ENCODE measurements at regions not wholly inside any gene's neighbourhood (a gene's known extent, or its start where the extent isn't known, plus 50 kb on each side); places are given as distances from the start of the nearest gene placed in this dataset.

- intact Hi-C loops (cut with DNase I): no loop called here
- ATAC-seq (no peak), DNase-seq (ENCODE audit: missing footprints) (no peak)
Measured at GRCh38 chr13:107574517-107575210, 640.7 kb downstream of the LIG4 start.

- intact Hi-C loops (cut with DNase I): no loop called here
- DNase-seq (ENCODE audit: missing footprints) (no peak), ATAC-seq (no peak)
Measured at GRCh38 chr13:107573184-107573583, 642.2 kb downstream of the LIG4 start.

- intact Hi-C loops (cut with DNase I): no loop called here
- DNase-seq (ENCODE audit: missing footprints) (no peak), ATAC-seq (no peak)
Measured at GRCh38 chr13:107572156-107572555, 643.2 kb downstream of the LIG4 start.

- intact Hi-C loops (cut with DNase I): no loop called here
- DNase-seq (ENCODE audit: missing footprints): no peak
- no peak for ATAC-seq
Measured at GRCh38 chr13:107568181-107568580, 647.2 kb downstream of the LIG4 start.

- no peak for DNase-seq (ENCODE audit: missing footprints)
- no peak for ATAC-seq
- intact Hi-C loops (cut with DNase I): no loop called here
Measured at GRCh38 chr13:107563099-107563925, 652.0 kb downstream of the LIG4 start.

GRCh38 chr13:107562203-107562602 is 653.1 kb downstream of the LIG4 start:
- intact Hi-C loops (cut with DNase I): no loop called here
- ATAC-seq: no peak

GRCh38 chr13:107554460-107554859 is 660.9 kb downstream of the LIG4 start:
- intact Hi-C loops (cut with DNase I): no loop called here
- no peak for ATAC-seq
- no peak for DNase-seq (ENCODE audit: missing footprints)

More at GRCh38 chr13:107562203-107562602, 653.1 kb downstream of the LIG4 start:
- no peak for DNase-seq (ENCODE audit: missing footprints)

- intact Hi-C loops (cut with DNase I): no loop called here
- no peak for ATAC-seq
- DNase-seq (ENCODE audit: missing footprints): no peak
Measured at GRCh38 chr13:107553838-107554237, 661.5 kb downstream of the LIG4 start.

GRCh38 chr13:107551521-107551920 is 663.8 kb downstream of the LIG4 start:
- no peak for DNase-seq (ENCODE audit: missing footprints)
- intact Hi-C loops (cut with DNase I): no loop called here
- no peak for ATAC-seq

GRCh38 chr13:107548338-107548737 is 667.0 kb downstream of the LIG4 start:
- ATAC-seq: no peak
- DNase-seq (ENCODE audit: missing footprints): no peak
- intact Hi-C loops (cut with DNase I): no loop called here

GRCh38 chr13:107545946-107546502 is 669.3 kb downstream of the LIG4 start:
- DNase-seq (ENCODE audit: missing footprints) (no peak), ATAC-seq (no peak)
- intact Hi-C loops (cut with DNase I): no loop called here

- ATAC-seq: no peak
- intact Hi-C loops (cut with DNase I): no loop called here
- no peak for DNase-seq (ENCODE audit: missing footprints)
Measured at GRCh38 chr13:107534548-107534947, 680.8 kb downstream of the LIG4 start.

GRCh38 chr13:107531816-107532215 is 683.5 kb downstream of the LIG4 start:
- no peak for ATAC-seq
- intact Hi-C loops (cut with DNase I): no loop called here
- no peak for DNase-seq (ENCODE audit: missing footprints)

- DNase-seq (ENCODE audit: missing footprints) (no peak), ATAC-seq (no peak)
- intact Hi-C loops (cut with DNase I): no loop called here
Measured at GRCh38 chr13:107531180-107531579, 684.2 kb downstream of the LIG4 start.

- no peak for DNase-seq (ENCODE audit: missing footprints)
- intact Hi-C loops (cut with DNase I): no loop called here
- no peak for ATAC-seq
Measured at GRCh38 chr13:107529035-107529434, 686.3 kb downstream of the LIG4 start.

GRCh38 chr13:107518780-107519179 is 696.6 kb downstream of the LIG4 start:
- DNase-seq (ENCODE audit: missing footprints) (no peak), ATAC-seq (no peak)
- intact Hi-C loops (cut with DNase I): no loop called here

GRCh38 chr13:107518292-107518691 is 697.0 kb downstream of the LIG4 start:
- ATAC-seq: no peak
- no peak for DNase-seq (ENCODE audit: missing footprints)
- intact Hi-C loops (cut with DNase I): no loop called here

GRCh38 chr13:107516517-107516916 is 698.8 kb downstream of the LIG4 start:
- ATAC-seq (no peak), DNase-seq (ENCODE audit: missing footprints) (no peak)
- intact Hi-C loops (cut with DNase I): no loop called here

- intact Hi-C loops (cut with DNase I): no loop called here
- DNase-seq (ENCODE audit: missing footprints) (no peak), ATAC-seq (no peak)
Measured at GRCh38 chr13:107512551-107512950, 702.8 kb downstream of the LIG4 start.

GRCh38 chr13:107497661-107498060 is 717.7 kb downstream of the LIG4 start:
- intact Hi-C loops (cut with DNase I): no loop called here
- ATAC-seq (no peak), DNase-seq (ENCODE audit: missing footprints) (no peak)
